Endothelial cell of umbilical vein (primary cell): ENCODE measurements at regions not wholly inside any gene's neighbourhood (a gene's known extent, or its start where the extent isn't known, plus 50 kb on each side); places are given as distances from the start of the nearest gene placed in this dataset.
"Not testable (repeated sequence)": the region's sequence is repeated elsewhere in the genome, so short reads cannot be mapped to it uniquely, and the experiment has no call there.

Experiments used
- BruUV-seq: library from RNA; stranded (reverse); fragments of 400-500 nt; replicated peaks from 2 replicates; lab custom pipeline; 2021; lab: Mats Ljungman, UMichigan
- CTCF ChIA-PET: fragments of 300-600, 350-600 bp; sonication (Branson Sonifier 250); formaldehyde crosslinking; loops from one replicate; lab custom pipeline; 2021; ENCODE audit warnings: antibody characterized with exemption, inconsistent platforms; lab: Charles Lee
- POLR2A ChIA-PET: fragments of 300-600, 350-600 bp; sonication (Branson Sonifier 250); formaldehyde crosslinking; loops from one replicate; lab custom pipeline; 2021; ENCODE audit warnings: antibody characterized with exemption, inconsistent platforms; lab: Charles Lee
- DNase-seq: peaks from one replicate; pipeline ENCODE4 v3.0.0-alpha.2; 2011; ENCODE audit warnings: low read depth, low spot score
- FAIRE-seq: peaks from 2 replicates; lab custom pipeline; 2011; peaks lifted over from hg19 to GRCh38; lab: Jason Lieb, UNC
- H2AFZ ChIP-seq: 2 replicates; pipeline ENCODE4 v1.6.0; 2012; ENCODE audit warnings: low read depth, low read length, control low read depth, inconsistent platforms
- H3K27ac ChIP-seq: 2 replicates; pipeline ENCODE4 v1.5.1; 2011; ENCODE audit warnings: low read depth, mild to moderate bottlenecking, control low read depth, low read length, moderate library complexity; ENCODE audit not compliant: insufficient read depth
- H3K27me3 ChIP-seq, 2 experiments: 2 replicates each; pipeline versions ENCODE4 v1.6.0 to v1.6.1; 2011; ENCODE audit warnings: low read length in 2 of 2, mixed read lengths in 1 of 2; ENCODE audit not compliant: control insufficient read depth in 2 of 2, insufficient read depth in 2 of 2
- H3K36me3 ChIP-seq, 2 experiments: 2 replicates in 1 of 2; 3 replicates in 1 of 2; pipeline ENCODE4 v1.5.1; 2011; ENCODE audit warnings: low read length in 2 of 2, mild to moderate bottlenecking in 1 of 2, moderate library complexity in 1 of 2; ENCODE audit not compliant: control insufficient read depth in 2 of 2, insufficient read depth in 2 of 2; ENCODE audit errors: extremely low read depth in 1 of 2
- H3K4me1 ChIP-seq: 3 replicates; pipeline ENCODE4 v1.5.1; 2011; ENCODE audit warnings: mild to moderate bottlenecking, low read length; ENCODE audit not compliant: control insufficient read depth, insufficient read depth; ENCODE audit errors: extremely low read depth
- H3K4me2 ChIP-seq: 2 replicates; pipeline ENCODE4 v1.6.1; 2011; ENCODE audit warnings: low read length, control low read depth, mixed read lengths; ENCODE audit not compliant: insufficient read depth
- H3K4me3 ChIP-seq, 3 experiments: fragments of 200-600 bp in 1 of 3; sonication (generic), shearing (Covaris generic) in 1 of 3; replicated peaks in 1 of 3; 2 replicates each; pipeline ENCODE4 v1.5.1; 2011 to 2016; ENCODE audit warnings: control low read depth in 3 of 3, low read length in 3 of 3, mild to moderate bottlenecking in 2 of 3, inconsistent platforms in 1 of 3, low read depth in 1 of 3, moderate library complexity in 1 of 3; ENCODE audit not compliant: insufficient read depth in 1 of 3
- H3K79me2 ChIP-seq: 2 replicates; pipeline ENCODE4 v1.6.0; 2012; ENCODE audit warnings: low read length, inconsistent platforms; ENCODE audit not compliant: control insufficient read depth, insufficient read depth
- H3K9ac ChIP-seq: replicated peaks from 2 replicates; pipeline ENCODE3; 2011; ENCODE audit warnings: low read length, control low read depth; ENCODE audit not compliant: insufficient read depth; ENCODE audit errors: extremely low read depth
- H3K9me1 ChIP-seq: replicated peaks from 3 replicates; pipeline ENCODE4 v1.6.0; 2011; ENCODE audit warnings: mild to moderate bottlenecking, low read length; ENCODE audit not compliant: control insufficient read depth, insufficient read depth; ENCODE audit errors: extremely low read depth
- H3K9me3 ChIP-seq: replicated peaks from 2 replicates; pipeline ENCODE4 v1.5.1; 2012; ENCODE audit warnings: low read length, inconsistent platforms; ENCODE audit not compliant: control insufficient read depth, insufficient read depth
- H4K20me1 ChIP-seq: replicated peaks from 2 replicates; pipeline ENCODE3; 2011; ENCODE audit warnings: mild to moderate bottlenecking, low read length; ENCODE audit not compliant: control insufficient read depth, insufficient read depth; ENCODE audit errors: extremely low read depth
- EZH2 ChIP-seq: IDR thresholded peaks from 2 replicates; pipeline ENCODE4 v1.6.1; 2012; ENCODE audit warnings: borderline replicate concordance, low read depth, mild to moderate bottlenecking, moderate library complexity, low read length, inconsistent platforms; ENCODE audit not compliant: severe bottlenecking
- FOS ChIP-seq: IDR thresholded peaks from 2 replicates; pipeline ENCODE4 v1.6.1; 2011; ENCODE audit warnings: mild to moderate bottlenecking, low read length, moderate library complexity, borderline replicate concordance; ENCODE audit not compliant: insufficient read depth
- JUN ChIP-seq: IDR thresholded peaks from 2 replicates; pipeline ENCODE4 v1.6.1; 2011; ENCODE audit warnings: borderline replicate concordance, low read depth; ENCODE audit not compliant: insufficient read length, insufficient read depth
- MYC ChIP-seq: IDR thresholded peaks from one replicate; pipeline ENCODE4 v1.6.1; 2011; ENCODE audit warnings: mild to moderate bottlenecking, low read depth, low read length
- POLR2A ChIP-seq: IDR thresholded peaks from 2 replicates; pipeline ENCODE4 v1.6.1; 2012; ENCODE audit warnings: low read depth, mild to moderate bottlenecking, control low read depth, low read length
- POLR2AphosphoS5 ChIP-seq: IDR thresholded peaks from 2 replicates; pipeline ENCODE4 v1.6.1; 2012; ENCODE audit warnings: low read depth, mild to moderate bottlenecking, control low read depth, low read length, moderate library complexity; ENCODE audit not compliant: insufficient read depth
- dilution Hi-C: fragments of 300-500 bp; cut with MboI; formaldehyde crosslinking; loops from one replicate; pipeline ENCODE4 v1.15.0; 2019; ENCODE audit warnings: low sequenced_read_pairs; ENCODE audit not compliant: extremely low pct_ligation_motif_present
- intact Hi-C: fragments of 100-400 bp; cut with micrococcal nuclease; formaldehyde crosslinking; loops from one replicate; pipeline ENCODE4 v1.10.0; 2022
- TF ChIP-seq, protein P1 (sequence below): IDR thresholded peaks from 2 replicates; pipeline ENCODE4 v1.6.1; 2011; ENCODE audit not compliant: insufficient read depth, insufficient read length
- TF ChIP-seq, protein P2 (sequence below), 2 donors: IDR thresholded peaks; 1 replicate in 1 of 2; 2 replicates in 1 of 2; pipeline ENCODE4 v1.5.1; 2011; ENCODE audit warnings: low read length in 2 of 2, mild to moderate bottlenecking in 2 of 2, moderate library complexity in 2 of 2, control low read depth in 1 of 2, inconsistent platforms in 1 of 2, low read depth in 1 of 2; ENCODE audit not compliant: insufficient read depth in 1 of 2; ENCODE audit errors: extremely low read depth in 1 of 2

DNA sequence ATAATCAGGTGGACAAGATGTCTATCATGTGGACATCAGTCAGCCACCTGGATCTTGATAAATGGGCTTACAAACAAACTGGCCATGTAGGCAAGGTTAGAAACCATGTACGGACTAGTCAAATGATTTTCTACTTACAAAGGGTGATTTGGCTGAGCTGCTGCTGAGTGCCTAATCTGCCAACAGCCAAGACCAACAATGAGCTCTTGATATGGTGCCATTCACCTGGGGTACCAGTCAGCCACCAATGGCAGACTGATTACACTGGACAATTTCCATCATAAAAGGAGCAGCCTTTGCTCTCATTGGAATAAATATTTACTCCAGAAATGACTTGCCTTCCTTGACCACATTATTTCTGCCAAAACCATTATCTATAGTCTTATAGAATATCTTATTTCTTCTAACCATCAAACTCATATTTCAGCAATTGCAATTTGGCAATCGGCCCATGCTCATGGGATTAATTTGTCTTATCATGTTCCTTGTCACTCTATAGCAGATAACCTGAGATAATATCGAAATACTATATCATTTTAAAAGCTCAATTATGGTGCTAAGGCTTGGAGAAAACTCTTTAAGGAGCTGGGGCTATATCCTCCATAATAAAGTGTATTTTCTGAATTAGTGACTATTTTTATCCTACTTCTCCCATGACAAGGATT lies 135.1 kb downstream of the SLC25A46 start:
- H4K20me1 ChIP-seq, result no peaks in the 10 kb centered on the region
- no peaks in the 10 kb centered on the region for H3K4me1 ChIP-seq
- no peaks in the 10 kb centered on the region for H3K9me3 ChIP-seq
- no peaks in the 10 kb centered on the region for H3K79me2 ChIP-seq
- H3K4me3 ChIP-seq, result no peak overlapping the region
- no peak overlapping the region for H3K4me2 ChIP-seq
- no peak overlapping the region for H3K27ac ChIP-seq
- TF ChIP-seq MYC (no peak), POLR2AphosphoS5 (no peak), EZH2 (no peak), POLR2A (no peak), FOS (no peak), JUN (no peak)
- TF ChIP-seq, protein P1, sequence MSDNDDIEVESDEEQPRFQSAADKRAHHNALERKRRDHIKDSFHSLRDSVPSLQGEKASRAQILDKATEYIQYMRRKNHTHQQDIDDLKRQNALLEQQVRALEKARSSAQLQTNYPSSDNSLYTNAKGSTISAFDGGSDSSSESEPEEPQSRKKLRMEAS, result no peak
- TF ChIP-seq, protein P2, sequence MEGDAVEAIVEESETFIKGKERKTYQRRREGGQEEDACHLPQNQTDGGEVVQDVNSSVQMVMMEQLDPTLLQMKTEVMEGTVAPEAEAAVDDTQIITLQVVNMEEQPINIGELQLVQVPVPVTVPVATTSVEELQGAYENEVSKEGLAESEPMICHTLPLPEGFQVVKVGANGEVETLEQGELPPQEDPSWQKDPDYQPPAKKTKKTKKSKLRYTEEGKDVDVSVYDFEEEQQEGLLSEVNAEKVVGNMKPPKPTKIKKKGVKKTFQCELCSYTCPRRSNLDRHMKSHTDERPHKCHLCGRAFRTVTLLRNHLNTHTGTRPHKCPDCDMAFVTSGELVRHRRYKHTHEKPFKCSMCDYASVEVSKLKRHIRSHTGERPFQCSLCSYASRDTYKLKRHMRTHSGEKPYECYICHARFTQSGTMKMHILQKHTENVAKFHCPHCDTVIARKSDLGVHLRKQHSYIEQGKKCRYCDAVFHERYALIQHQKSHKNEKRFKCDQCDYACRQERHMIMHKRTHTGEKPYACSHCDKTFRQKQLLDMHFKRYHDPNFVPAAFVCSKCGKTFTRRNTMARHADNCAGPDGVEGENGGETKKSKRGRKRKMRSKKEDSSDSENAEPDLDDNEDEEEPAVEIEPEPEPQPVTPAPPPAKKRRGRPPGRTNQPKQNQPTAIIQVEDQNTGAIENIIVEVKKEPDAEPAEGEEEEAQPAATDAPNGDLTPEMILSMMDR (IDR thresholded peaks at IDR 0.05; ENCODE audit: extremely low read depth in 1 of 2, insufficient read depth in 1 of 2, low read depth in 1 of 2, low read length in 2 of 2), result no peak
- DNase-seq (no peak), FAIRE-seq (no peak)
- H3K27me3 ChIP-seq, result no peaks in the 10 kb centered on the region
- no TSS peak for BruUV-seq
- no peak overlapping the region for H3K9ac ChIP-seq
- ChIA-PET POLR2A (no interaction called here), CTCF (no interaction called here)
- dilution Hi-C loops, result no loop called here
- no peak overlapping the region for H2AFZ ChIP-seq
- no peaks in the 10 kb centered on the region for H3K36me3 ChIP-seq
- no peaks in the 10 kb centered on the region for H3K9me1 ChIP-seq
- intact Hi-C loops, result no loop called here

- FAIRE-seq, H3K9me3 ChIP-seq, BruUV-seq, dilution Hi-C loops, POLR2A ChIA-PET, H3K79me2 ChIP-seq, H3K4me3 ChIP-seq, H3K4me2 ChIP-seq, DNase-seq, H3K4me1 ChIP-seq, H3K9ac ChIP-seq, H3K27me3 ChIP-seq, H3K9me1 ChIP-seq, H3K27ac ChIP-seq, H4K20me1 ChIP-seq, CTCF ChIA-PET, intact Hi-C loops, H3K36me3 ChIP-seq, H2AFZ ChIP-seq: not testable (repeated sequence)
These were observed 136.3 kb downstream of the SLC25A46 start for GRCh38 chr5:110875115-110875514.
